ENCODE measurements at regions not wholly inside any gene's neighbourhood (a gene's known extent, or its start where the extent isn't known, plus 50 kb on each side); places are given as distances from the start of the nearest gene placed in this dataset.

- DNase-seq (ENCODE audit: low read depth in 2 of 3, low spot score in 2 of 3): no peak
Measured at GRCh38 chr1:192238421-192238820, 78.4 kb upstream of the RGS21 start.

GRCh38 chr1:192243721-192244120 lies 73.1 kb upstream of the RGS21 start:
- DNase-seq (ENCODE audit: low read depth in 2 of 3, low spot score in 2 of 3): no peak

- no peak for DNase-seq (ENCODE audit: low read depth in 2 of 3, low spot score in 2 of 3)
Measured at GRCh38 chr1:192251735-192252134, 65.1 kb upstream of the RGS21 start.

- no peak for DNase-seq (ENCODE audit: low read depth in 2 of 3, low spot score in 2 of 3)
Measured at GRCh38 chr1:192252776-192253175, 64.0 kb upstream of the RGS21 start.

GRCh38 chr1:192256674-192257334 lies 60.0 kb upstream of the RGS21 start:
- DNase-seq (ENCODE audit: low read depth in 2 of 3, low spot score in 2 of 3): no peak

GRCh38 chr1:192260076-192260475 lies 56.7 kb upstream of the RGS21 start:
- peak in 1 of 3 donors; percentile 18 for DNase-seq (ENCODE audit: low read depth in 2 of 3, low spot score in 2 of 3)

- no peak for DNase-seq (ENCODE audit: low read depth in 2 of 3, low spot score in 2 of 3)
Measured at GRCh38 chr1:192261476-192261875, 55.3 kb upstream of the RGS21 start.

GRCh38 chr1:192263436-192263835 lies 53.4 kb upstream of the RGS21 start:
- no peak for DNase-seq (ENCODE audit: low read depth in 2 of 3, low spot score in 2 of 3)

GRCh38 chr1:192265516-192266173 lies 51.1 kb upstream of the RGS21 start:
- DNase-seq (ENCODE audit: low read depth in 2 of 3, low spot score in 2 of 3): no peak

- DNase-seq (ENCODE audit: low read depth in 2 of 3, low spot score in 2 of 3): no peak
Measured at GRCh38 chr1:192266645-192267044, 50.1 kb upstream of the RGS21 start.
